H9 (cell line): ENCODE measurements at regions not wholly inside any gene's neighbourhood (a gene's known extent, or its start where the extent isn't known, plus 50 kb on each side); places are given as distances from the start of the nearest gene placed in this dataset.

ENCODE experiments used
- DNase-seq: peaks from one replicate; pipeline ENCODE4 v3.0.0-alpha.2; 2017
- H2AFZ ChIP-seq: one replicate; pipeline ENCODE4 v1.6.1; 2013; ENCODE audit warnings: mild to moderate bottlenecking, low read length, control low read depth, moderate library complexity
- H2AK5ac ChIP-seq: 2 replicates; pipeline ENCODE4 v1.6.1; 2013; ENCODE audit warnings: low read length, control low read depth, mixed read lengths; ENCODE audit not compliant: insufficient read length
- H2BK120ac ChIP-seq: one replicate; pipeline ENCODE4 v1.6.1; 2013; ENCODE audit warnings: low read depth, mild to moderate bottlenecking, low read length, control low read depth, inconsistent platforms; ENCODE audit not compliant: poor library complexity, severe bottlenecking
- H2BK12ac ChIP-seq: 2 replicates; pipeline ENCODE4 v1.6.1; 2013; ENCODE audit warnings: low read length, control low read depth, mixed read lengths, low read depth; ENCODE audit not compliant: insufficient read length
- H2BK15ac ChIP-seq: 2 replicates; pipeline ENCODE4 v1.6.1; 2013; ENCODE audit warnings: low read depth, low read length, control low read depth
- H2BK20ac ChIP-seq: one replicate; pipeline ENCODE4 v1.6.1; 2013; ENCODE audit warnings: low read depth, mild to moderate bottlenecking, low read length, control low read depth, inconsistent platforms; ENCODE audit not compliant: poor library complexity, severe bottlenecking
- H2BK5ac ChIP-seq: 2 replicates; pipeline ENCODE4 v1.6.1; 2013; ENCODE audit warnings: low read length, control low read depth, mixed read lengths; ENCODE audit not compliant: insufficient read length
- H3K14ac ChIP-seq: 2 replicates; pipeline ENCODE4 v1.6.1; 2013; ENCODE audit warnings: low read length, control low read depth; ENCODE audit not compliant: insufficient read depth
- H3K18ac ChIP-seq: 2 replicates; pipeline ENCODE4 v1.6.1; 2013; ENCODE audit warnings: low read depth, mild to moderate bottlenecking, mixed read lengths, low read length, control low read depth; ENCODE audit not compliant: insufficient read length
- H3K23ac ChIP-seq: 2 replicates; pipeline ENCODE4 v1.6.1; 2013; ENCODE audit warnings: low read length, control low read depth, mixed read lengths, low read depth; ENCODE audit not compliant: insufficient read length
- H3K23me2 ChIP-seq: 2 replicates; pipeline ENCODE4 v1.6.1; 2013; ENCODE audit warnings: low read depth, mild to moderate bottlenecking, mixed read lengths, low read length, control low read depth; ENCODE audit not compliant: insufficient read length, poor library complexity, severe bottlenecking
- H3K27ac ChIP-seq: 2 replicates; pipeline ENCODE4 v1.5.1; 2013; ENCODE audit warnings: low read length, control low read depth, mixed read lengths, low read depth; ENCODE audit not compliant: insufficient read length
- H3K27me3 ChIP-seq: 2 replicates; pipeline ENCODE4 v1.6.1; 2013; ENCODE audit warnings: low read length, control low read depth, inconsistent platforms; ENCODE audit not compliant: insufficient read depth
- H3K4ac ChIP-seq: 2 replicates; pipeline ENCODE4 v1.6.1; 2013; ENCODE audit warnings: low read depth, mild to moderate bottlenecking, control low read depth, inconsistent platforms, low read length, moderate library complexity
- H3K4me1 ChIP-seq: 2 replicates; pipeline ENCODE4 v1.6.1; 2013; ENCODE audit warnings: low read length, control low read depth, inconsistent platforms; ENCODE audit not compliant: insufficient read depth
- H3K4me2 ChIP-seq: 2 replicates; pipeline ENCODE4 v1.6.1; 2013; ENCODE audit warnings: low read length, control low read depth, mixed read lengths; ENCODE audit not compliant: insufficient read length, insufficient read depth
- H3K56ac ChIP-seq: 2 replicates; pipeline ENCODE4 v1.6.1; 2013; ENCODE audit warnings: low read depth, mild to moderate bottlenecking, mixed read lengths, low read length, control low read depth; ENCODE audit not compliant: insufficient read length
- H3K79me1 ChIP-seq: 2 replicates; pipeline ENCODE4 v1.6.1; 2013; ENCODE audit warnings: low read depth, mild to moderate bottlenecking, moderate library complexity, low read length, control low read depth, inconsistent platforms; ENCODE audit not compliant: insufficient read depth, poor library complexity, severe bottlenecking
- H3K79me2 ChIP-seq: 2 replicates; pipeline ENCODE4 v1.6.1; 2013; ENCODE audit warnings: low read length, control low read depth, inconsistent platforms; ENCODE audit not compliant: insufficient read depth
- H3K9ac ChIP-seq: 2 replicates; pipeline ENCODE4 v1.6.1; 2013; ENCODE audit warnings: low read length, control low read depth, mixed read lengths; ENCODE audit not compliant: insufficient read length; ENCODE audit errors: extremely low read depth
- H3K9me3 ChIP-seq: one replicate; pipeline ENCODE4 v1.6.1; 2013; ENCODE audit warnings: low read depth, low read length, inconsistent platforms; ENCODE audit not compliant: control insufficient read depth
- H3T11ph ChIP-seq: one replicate; pipeline ENCODE4 v1.6.1; 2013; ENCODE audit warnings: mild to moderate bottlenecking, low read length, control low read depth, inconsistent platforms
- H4K20me1 ChIP-seq: one replicate; pipeline ENCODE4 v1.6.1; 2013; ENCODE audit not compliant: control insufficient read depth, insufficient read length, insufficient read depth
- H4K5ac ChIP-seq: 2 replicates; pipeline ENCODE4 v1.6.1; 2013; ENCODE audit warnings: low read depth, mild to moderate bottlenecking, mixed read lengths, low read length, control low read depth; ENCODE audit not compliant: insufficient read length
- H4K8ac ChIP-seq: replicated peaks from 2 replicates; pipeline ENCODE4 v1.6.1; 2013; ENCODE audit warnings: low read length, control low read depth, mixed read lengths, low read depth; ENCODE audit not compliant: insufficient read length
- H4K91ac ChIP-seq: 2 replicates; pipeline ENCODE4 v1.6.1; 2013; ENCODE audit warnings: low read depth, mild to moderate bottlenecking, moderate library complexity, mixed read lengths, low read length, control low read depth; ENCODE audit not compliant: insufficient read length
- H3K27ac Mint-ChIP-seq, 3 experiments: 2 replicates in 2 of 3; 3 replicates in 1 of 3; pipeline ENCODE4 v1.8.0; 2020 to 2021; ENCODE audit warnings: mixed read lengths in 3 of 3, mild to moderate bottlenecking in 1 of 3, moderate library complexity in 1 of 3
- H3K27me3 Mint-ChIP-seq: 2 replicates; pipeline ENCODE4 v1.8.0; 2021; ENCODE audit warnings: low read depth, mild to moderate bottlenecking, moderate library complexity, mixed read lengths
- H3K36me3 Mint-ChIP-seq, 3 experiments: 2 replicates in 2 of 3; 3 replicates in 1 of 3; pipeline ENCODE4 v1.8.0; 2020 to 2021; ENCODE audit warnings: low read depth in 3 of 3, mixed read lengths in 3 of 3; ENCODE audit not compliant: insufficient read depth in 1 of 3
- H3K4me1 Mint-ChIP-seq, 2 experiments: 2 replicates each; pipeline ENCODE4 v1.8.0; 2020; ENCODE audit warnings: mixed read lengths in 2 of 2
- H3K4me3 Mint-ChIP-seq, 2 experiments: 2 replicates in 1 of 2; 3 replicates in 1 of 2; pipeline ENCODE4 v1.8.0; 2020 to 2021; ENCODE audit warnings: mild to moderate bottlenecking in 2 of 2, mixed read lengths in 2 of 2, moderate library complexity in 1 of 2
- H3K9me3 Mint-ChIP-seq, 2 experiments: 2 replicates in 1 of 2; 3 replicates in 1 of 2; pipeline ENCODE4 v1.8.0; 2020; ENCODE audit warnings: mild to moderate bottlenecking in 2 of 2, mixed read lengths in 2 of 2, moderate library complexity in 1 of 2
- CTCF ChIP-seq: fragments of 200-600 bp; sonication (generic); conservative IDR thresholded peaks from 3 replicates; pipeline ENCODE4 v1.8.0; 2021; ENCODE audit warnings: antibody characterized with exemption, mild to moderate bottlenecking

GRCh38 chr12:83388551-83388950 is 701.8 kb downstream of the TMTC2 start:
- Histone ChIP-seq H2BK12ac (no peak overlapping the region), H4K91ac (no peak overlapping the region), H3T11ph (no peak overlapping the region), H4K20me1 (no peaks in the 10 kb centered on the region), H3K14ac (no peak overlapping the region), H4K5ac (no peak overlapping the region), H3K27me3 (no peaks in the 10 kb centered on the region), H3K23ac (no peak overlapping the region), H3K27ac (no peak overlapping the region), H2BK5ac (no peak overlapping the region), H3K4me1 (no peaks in the 10 kb centered on the region), H3K18ac (no peak overlapping the region), H2AK5ac (no peak overlapping the region), H2AFZ (no peak overlapping the region), H3K23me2 (no peaks in the 10 kb centered on the region), H2BK120ac (no peak overlapping the region), H2BK15ac (no peak overlapping the region), H3K56ac (no peak overlapping the region), H3K4me2 (no peak overlapping the region), H3K79me2 (no peaks in the 10 kb centered on the region), H4K8ac (no peak overlapping the region), H3K79me1 (no peaks in the 10 kb centered on the region), H3K9ac (no peak overlapping the region), H3K9me3 (no peaks in the 10 kb centered on the region), H2BK20ac (no peak overlapping the region), H3K4ac (no peak overlapping the region)
- Mint-ChIP-seq H3K27me3 (no peaks in the 10 kb centered on the region; the same call in 1 of the 2 replicates), H3K4me3 (no peak overlapping the region), H3K27ac (no peak overlapping the region), H3K36me3 (no peaks in the 10 kb centered on the region), H3K4me1 (peaks cover 7 to 8% of the 10 kb centered on the region in 2 experiments; a peak in 3 of 4 replicates), H3K9me3 (no peaks in the 10 kb centered on the region)
- TF ChIP-seq CTCF: no peak
- no peak for DNase-seq
